ENCODE measurements at regions not wholly inside any gene's neighbourhood (a gene's known extent, or its start where the extent isn't known, plus 50 kb on each side); places are given as distances from the start of the nearest gene placed in this dataset.

GRCh38 chr14:100674897-100675619 is 51.6 kb upstream of the DLK1 start:
- no peak for DNase-seq

- no peak for DNase-seq
Measured at GRCh38 chr14:100675699-100676684, 50.7 kb upstream of the DLK1 start.

All from NCI-H1048 (cell line).